HepG2 (cell line): ENCODE measurements at regions not wholly inside any gene's neighbourhood (a gene's known extent, or its start where the extent isn't known, plus 50 kb on each side); places are given as distances from the start of the nearest gene placed in this dataset.

Source experiments
- ATAC-seq: fragments of 200-7000 bp; cut with Tn5 transposase; 3 replicates; pipeline ENCODE4 v1.9.1; 2020; ENCODE audit warnings: mild to moderate bottlenecking, moderate library complexity
- BruUV-seq: library from RNA; stranded (reverse); fragments of 400-500 nt; replicated peaks from 2 replicates; lab custom pipeline; 2021; lab: Mats Ljungman, UMichigan
- CTCF ChIA-PET: fragments of 300-600 bp; formaldehyde crosslinking; extraction: SDS; loops from one replicate; lab custom pipeline; 2021; ENCODE audit warnings: low total read pairs, inconsistent platforms, low intra/inter-chr PET ratio; lab: Yijun Ruan, JAX
- POLR2A ChIA-PET: fragments of 350-600 bp; sonication (Branson Sonifier 250); formaldehyde crosslinking; loops from one replicate; lab custom pipeline; 2020; ENCODE audit warnings: antibody characterized with exemption, inconsistent platforms; lab: Yijun Ruan, JAX
- DNase-seq: peaks from one replicate; pipeline ENCODE4 v3.0.0-alpha.2; 2015; ENCODE audit warnings: low spot score
- FAIRE-seq: peaks from 3 replicates; lab custom pipeline; 2011; peaks lifted over from hg19 to GRCh38; lab: Jason Lieb, UNC
- H2AFZ ChIP-seq: one replicate; pipeline ENCODE4 v1.6.1; 2011; ENCODE audit warnings: low read length, inconsistent platforms
- H3K27ac ChIP-seq: fragments of 300-600 bp; 3 replicates; pipeline ENCODE4 v1.8.0; 2011; ENCODE audit warnings: mixed run types, mild to moderate bottlenecking, mixed read lengths, low read length, inconsistent platforms; ENCODE audit not compliant: insufficient read depth; ENCODE audit errors: extremely low read length
- H3K27me3 ChIP-seq, 2 experiments: fragments of 200-600 bp in 1 of 2; 2 replicates in 1 of 2; 3 replicates in 1 of 2; pipeline versions ENCODE4 v1.6.0 to v1.8.0; 2011; ENCODE audit warnings: low read length in 2 of 2, mild to moderate bottlenecking in 2 of 2, moderate library complexity in 2 of 2, inconsistent platforms in 1 of 2; ENCODE audit not compliant: insufficient read depth in 2 of 2, control insufficient read depth in 1 of 2
- H3K36me3 ChIP-seq, 2 experiments: fragments of 200-600 bp in 1 of 2; replicated peaks in 1 of 2; 2 replicates in 1 of 2; 3 replicates in 1 of 2; pipeline versions ENCODE4 v1.5.1 to v1.8.0; 2011; ENCODE audit warnings: low read length in 2 of 2, inconsistent platforms in 1 of 2; ENCODE audit not compliant: insufficient read depth in 2 of 2, control insufficient read depth in 1 of 2
- H3K4me1 ChIP-seq: 2 replicates; pipeline ENCODE4 v1.5.1; 2012; ENCODE audit warnings: low read length, inconsistent platforms; ENCODE audit not compliant: insufficient read depth
- H3K4me2 ChIP-seq: 2 replicates; pipeline ENCODE4 v1.6.0; 2011; ENCODE audit warnings: low read depth, low read length, inconsistent platforms
- H3K4me3 ChIP-seq, 3 experiments: fragments of 200-600 bp in 1 of 3; sonication (generic), shearing (Covaris generic) in 1 of 3; replicated peaks in 1 of 3; 2 replicates each; pipeline ENCODE4 v1.5.1; 2011 to 2016; ENCODE audit warnings: low read length in 3 of 3, inconsistent platforms in 2 of 3, low read depth in 2 of 3, mild to moderate bottlenecking in 2 of 3, control low read depth in 1 of 3, mixed read lengths in 1 of 3; ENCODE audit not compliant: insufficient read depth in 1 of 3
- H3K79me2 ChIP-seq: one replicate; pipeline ENCODE4 v1.6.1; 2011; ENCODE audit warnings: low read length, inconsistent platforms; ENCODE audit not compliant: insufficient read depth
- H3K9ac ChIP-seq: 2 replicates; pipeline ENCODE4 v1.6.0; 2011; ENCODE audit warnings: mild to moderate bottlenecking, low read depth, low read length, inconsistent platforms; ENCODE audit not compliant: insufficient read depth
- H3K9me3 ChIP-seq: 2 replicates; pipeline ENCODE4 v1.5.1; 2012; ENCODE audit warnings: mild to moderate bottlenecking, low read length
- H4K20me1 ChIP-seq: 2 replicates; pipeline ENCODE4 v1.6.0; 2011; ENCODE audit warnings: inconsistent platforms, mild to moderate bottlenecking, low read length, moderate library complexity; ENCODE audit not compliant: insufficient read depth
- ARID2 ChIP-seq: sonication (generic); formaldehyde crosslinking; IDR thresholded peaks from 2 replicates; pipeline ENCODE4 v1.8.1; 2022; ENCODE audit warnings: mild to moderate bottlenecking, missing genetic modification reagents, borderline replicate concordance
- HCFC1 ChIP-seq: fragments of 150-350 bp; IDR thresholded peaks from 2 replicates; pipeline ENCODE4 v1.6.1; 2014; ENCODE audit warnings: low read depth, low read length
- HDAC6 ChIP-seq: fragments of 200-600 bp; sonication (generic); IDR thresholded peaks from 2 replicates; pipeline ENCODE4 v1.7.0; 2017; ENCODE audit warnings: mild to moderate bottlenecking, antibody characterized with exemption, low read length, low read depth
- IKZF1 ChIP-seq: fragments of 450-650 bp; IDR thresholded peaks from 2 replicates; pipeline ENCODE4 v1.7.1; 2016
- KLF9 ChIP-seq: IDR thresholded peaks from 2 replicates; pipeline ENCODE4 v1.6.1; 2016; ENCODE audit warnings: low read depth
- RCOR2 ChIP-seq: IDR thresholded peaks from 2 replicates; pipeline ENCODE4 v1.6.1; 2016; ENCODE audit warnings: missing biosample characterization, missing genetic modification reagents
- SALL2 ChIP-seq: sonication (generic); formaldehyde crosslinking; IDR thresholded peaks from 2 replicates; pipeline ENCODE4 v1.8.1; 2023; ENCODE audit warnings: mild to moderate bottlenecking, missing genetic modification reagents, inconsistent platforms
- ZFP36 ChIP-seq: fragments of 150-350 bp; IDR thresholded peaks from 2 replicates; pipeline ENCODE4 v1.6.1; 2018; ENCODE audit warnings: borderline replicate concordance, low read length, low read depth; ENCODE audit not compliant: partially characterized antibody
- ZNF251 ChIP-seq: sonication (generic); formaldehyde crosslinking; IDR thresholded peaks from 2 replicates; pipeline ENCODE4 v1.9.0; 2021; ENCODE audit warnings: mild to moderate bottlenecking, missing genetic modification reagents
- ZNF678 ChIP-seq: sonication (generic); formaldehyde crosslinking; IDR thresholded peaks from 2 replicates; pipeline ENCODE4 v1.4.0; 2020; ENCODE audit warnings: mild to moderate bottlenecking, missing genetic modification reagents
- WGBS: methylation state at CpG from one replicate; pipeline ENCODE4 v1.1.6; 2017; ENCODE audit warnings: low lambda C conversion rate; 5-methylcytosine and 5-hydroxymethylcytosine counted together
- in situ Hi-C: cut with HindIII; loops from 2 replicates; pipeline ENCODE4 v1.10.0; 2017; ENCODE audit warnings: low pct_unique_long_range_greater_than_20kb; ENCODE audit not compliant: extremely low pct_ligation_motif_present
- intact Hi-C: fragments of 100-400 bp; cut with micrococcal nuclease; formaldehyde crosslinking; loops from one replicate; pipeline ENCODE4 v1.10.0; 2022; ENCODE audit not compliant: unreplicated experiment
- TF ChIP-seq, protein P1 (sequence below): sonication (generic); formaldehyde crosslinking; IDR thresholded peaks from 2 replicates; pipeline ENCODE4 v1.5.0; 2020; ENCODE audit warnings: mild to moderate bottlenecking, missing genetic modification reagents
- TF ChIP-seq, protein P2 (sequence below): conservative IDR thresholded peaks from 2 replicates; pipeline ENCODE4 v1.6.1; 2018; ENCODE audit warnings: missing genetic modification reagents
- TF ChIP-seq, protein P3 (sequence below): sonication (generic); formaldehyde crosslinking; IDR thresholded peaks from 2 replicates; pipeline ENCODE4 v1.5.1; 2020; ENCODE audit warnings: mild to moderate bottlenecking, missing genetic modification reagents, borderline replicate concordance
- TF ChIP-seq, protein P4 (sequence below): sonication (generic); formaldehyde crosslinking; conservative IDR thresholded peaks from 2 replicates; pipeline ENCODE4 v1.4.0; 2020; ENCODE audit warnings: mild to moderate bottlenecking, missing genetic modification reagents, moderate library complexity

DNA sequence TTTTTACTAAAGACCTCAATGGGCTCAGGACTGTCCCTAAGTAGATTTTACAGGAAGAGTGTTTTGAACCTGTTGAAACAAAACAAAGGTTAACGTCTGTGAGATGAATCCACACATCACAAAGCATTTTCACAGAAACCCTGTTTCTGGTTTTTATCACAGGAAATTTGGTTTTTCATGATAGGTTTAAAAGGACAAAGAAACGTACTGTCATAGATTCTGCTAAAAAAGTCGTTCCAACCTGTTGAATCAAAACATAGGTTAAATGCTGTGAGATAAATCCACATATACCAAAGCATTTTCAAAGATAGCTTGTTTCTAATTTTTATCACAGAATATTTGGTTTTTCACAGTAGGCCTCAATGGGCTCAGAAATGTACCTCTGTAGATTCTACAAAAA, 1531.0 kb downstream of the UQCRFS1 start:
- FAIRE-seq (no peak), ATAC-seq (no peak), DNase-seq (no peak)
- 0% methylated on average over 3 of the region's 3 CpGs for WGBS
- no peak overlapping the region for H3K9ac ChIP-seq
- no peaks in the 10 kb centered on the region for H4K20me1 ChIP-seq
- POLR2A ChIA-PET = no interaction called here
- no peaks in the 10 kb centered on the region for H3K36me3 ChIP-seq
- H2AFZ ChIP-seq = no peak overlapping the region
- no peaks in the 10 kb centered on the region for H3K27me3 ChIP-seq
- H3K4me3 ChIP-seq = no peak overlapping the region
- intact Hi-C loops (no loop called here), in situ Hi-C loops (no loop called here)
- no peak overlapping the region for H3K27ac ChIP-seq
- no TSS peak for BruUV-seq
- H3K4me1 ChIP-seq = no peaks in the 10 kb centered on the region
- no peaks in the 10 kb centered on the region for H3K79me2 ChIP-seq
- peaks cover 91% of the 10 kb centered on the region for H3K9me3 ChIP-seq
- H3K4me2 ChIP-seq = no peak overlapping the region
- CTCF ChIA-PET = no interaction called here
- no peak for TF ChIP-seq ZFP36
- no peak for TF ChIP-seq ZNF251
- TF ChIP-seq, protein P1, sequence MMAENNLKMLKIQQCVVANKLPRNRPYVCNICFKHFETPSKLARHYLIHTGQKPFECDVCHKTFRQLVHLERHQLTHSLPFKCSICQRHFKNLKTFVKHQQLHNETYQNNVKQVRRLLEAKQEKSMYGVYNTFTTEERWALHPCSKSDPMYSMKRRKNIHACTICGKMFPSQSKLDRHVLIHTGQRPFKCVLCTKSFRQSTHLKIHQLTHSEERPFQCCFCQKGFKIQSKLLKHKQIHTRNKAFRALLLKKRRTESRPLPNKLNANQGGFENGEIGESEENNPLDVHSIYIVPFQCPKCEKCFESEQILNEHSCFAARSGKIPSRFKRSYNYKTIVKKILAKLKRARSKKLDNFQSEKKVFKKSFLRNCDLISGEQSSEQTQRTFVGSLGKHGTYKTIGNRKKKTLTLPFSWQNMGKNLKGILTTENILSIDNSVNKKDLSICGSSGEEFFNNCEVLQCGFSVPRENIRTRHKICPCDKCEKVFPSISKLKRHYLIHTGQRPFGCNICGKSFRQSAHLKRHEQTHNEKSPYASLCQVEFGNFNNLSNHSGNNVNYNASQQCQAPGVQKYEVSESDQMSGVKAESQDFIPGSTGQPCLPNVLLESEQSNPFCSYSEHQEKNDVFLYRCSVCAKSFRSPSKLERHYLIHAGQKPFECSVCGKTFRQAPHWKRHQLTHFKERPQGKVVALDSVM (CRISPR knock-in tag) = no peak
- no peak for TF ChIP-seq IKZF1
- TF ChIP-seq SALL2 = no peak
- no peak for TF ChIP-seq KLF9 (CRISPR knock-in tag)
- no peak for TF ChIP-seq HDAC6
- no peak for TF ChIP-seq RCOR2
- TF ChIP-seq ARID2 (CRISPR knock-in tag) = no peak
- TF ChIP-seq, protein P2, sequence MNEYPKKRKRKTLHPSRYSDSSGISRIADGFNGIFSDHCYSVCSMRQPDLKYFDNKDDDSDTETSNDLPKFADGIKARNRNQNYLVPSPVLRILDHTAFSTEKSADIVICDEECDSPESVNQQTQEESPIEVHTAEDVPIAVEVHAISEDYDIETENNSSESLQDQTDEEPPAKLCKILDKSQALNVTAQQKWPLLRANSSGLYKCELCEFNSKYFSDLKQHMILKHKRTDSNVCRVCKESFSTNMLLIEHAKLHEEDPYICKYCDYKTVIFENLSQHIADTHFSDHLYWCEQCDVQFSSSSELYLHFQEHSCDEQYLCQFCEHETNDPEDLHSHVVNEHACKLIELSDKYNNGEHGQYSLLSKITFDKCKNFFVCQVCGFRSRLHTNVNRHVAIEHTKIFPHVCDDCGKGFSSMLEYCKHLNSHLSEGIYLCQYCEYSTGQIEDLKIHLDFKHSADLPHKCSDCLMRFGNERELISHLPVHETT (CRISPR knock-in tag) = no peak
- no peak for TF ChIP-seq ZNF678
- TF ChIP-seq, protein P3, sequence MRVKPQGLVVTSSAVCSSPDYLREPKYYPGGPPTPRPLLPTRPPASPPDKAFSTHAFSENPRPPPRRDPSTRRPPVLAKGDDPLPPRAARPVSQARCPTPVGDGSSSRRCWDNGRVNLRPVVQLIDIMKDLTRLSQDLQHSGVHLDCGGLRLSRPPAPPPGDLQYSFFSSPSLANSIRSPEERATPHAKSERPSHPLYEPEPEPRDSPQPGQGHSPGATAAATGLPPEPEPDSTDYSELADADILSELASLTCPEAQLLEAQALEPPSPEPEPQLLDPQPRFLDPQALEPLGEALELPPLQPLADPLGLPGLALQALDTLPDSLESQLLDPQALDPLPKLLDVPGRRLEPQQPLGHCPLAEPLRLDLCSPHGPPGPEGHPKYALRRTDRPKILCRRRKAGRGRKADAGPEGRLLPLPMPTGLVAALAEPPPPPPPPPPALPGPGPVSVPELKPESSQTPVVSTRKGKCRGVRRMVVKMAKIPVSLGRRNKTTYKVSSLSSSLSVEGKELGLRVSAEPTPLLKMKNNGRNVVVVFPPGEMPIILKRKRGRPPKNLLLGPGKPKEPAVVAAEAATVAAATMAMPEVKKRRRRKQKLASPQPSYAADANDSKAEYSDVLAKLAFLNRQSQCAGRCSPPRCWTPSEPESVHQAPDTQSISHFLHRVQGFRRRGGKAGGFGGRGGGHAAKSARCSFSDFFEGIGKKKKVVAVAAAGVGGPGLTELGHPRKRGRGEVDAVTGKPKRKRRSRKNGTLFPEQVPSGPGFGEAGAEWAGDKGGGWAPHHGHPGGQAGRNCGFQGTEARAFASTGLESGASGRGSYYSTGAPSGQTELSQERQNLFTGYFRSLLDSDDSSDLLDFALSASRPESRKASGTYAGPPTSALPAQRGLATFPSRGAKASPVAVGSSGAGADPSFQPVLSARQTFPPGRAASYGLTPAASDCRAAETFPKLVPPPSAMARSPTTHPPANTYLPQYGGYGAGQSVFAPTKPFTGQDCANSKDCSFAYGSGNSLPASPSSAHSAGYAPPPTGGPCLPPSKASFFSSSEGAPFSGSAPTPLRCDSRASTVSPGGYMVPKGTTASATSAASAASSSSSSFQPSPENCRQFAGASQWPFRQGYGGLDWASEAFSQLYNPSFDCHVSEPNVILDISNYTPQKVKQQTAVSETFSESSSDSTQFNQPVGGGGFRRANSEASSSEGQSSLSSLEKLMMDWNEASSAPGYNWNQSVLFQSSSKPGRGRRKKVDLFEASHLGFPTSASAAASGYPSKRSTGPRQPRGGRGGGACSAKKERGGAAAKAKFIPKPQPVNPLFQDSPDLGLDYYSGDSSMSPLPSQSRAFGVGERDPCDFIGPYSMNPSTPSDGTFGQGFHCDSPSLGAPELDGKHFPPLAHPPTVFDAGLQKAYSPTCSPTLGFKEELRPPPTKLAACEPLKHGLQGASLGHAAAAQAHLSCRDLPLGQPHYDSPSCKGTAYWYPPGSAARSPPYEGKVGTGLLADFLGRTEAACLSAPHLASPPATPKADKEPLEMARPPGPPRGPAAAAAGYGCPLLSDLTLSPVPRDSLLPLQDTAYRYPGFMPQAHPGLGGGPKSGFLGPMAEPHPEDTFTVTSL = no peak
- TF ChIP-seq HCFC1 = no peak
- TF ChIP-seq, protein P4, sequence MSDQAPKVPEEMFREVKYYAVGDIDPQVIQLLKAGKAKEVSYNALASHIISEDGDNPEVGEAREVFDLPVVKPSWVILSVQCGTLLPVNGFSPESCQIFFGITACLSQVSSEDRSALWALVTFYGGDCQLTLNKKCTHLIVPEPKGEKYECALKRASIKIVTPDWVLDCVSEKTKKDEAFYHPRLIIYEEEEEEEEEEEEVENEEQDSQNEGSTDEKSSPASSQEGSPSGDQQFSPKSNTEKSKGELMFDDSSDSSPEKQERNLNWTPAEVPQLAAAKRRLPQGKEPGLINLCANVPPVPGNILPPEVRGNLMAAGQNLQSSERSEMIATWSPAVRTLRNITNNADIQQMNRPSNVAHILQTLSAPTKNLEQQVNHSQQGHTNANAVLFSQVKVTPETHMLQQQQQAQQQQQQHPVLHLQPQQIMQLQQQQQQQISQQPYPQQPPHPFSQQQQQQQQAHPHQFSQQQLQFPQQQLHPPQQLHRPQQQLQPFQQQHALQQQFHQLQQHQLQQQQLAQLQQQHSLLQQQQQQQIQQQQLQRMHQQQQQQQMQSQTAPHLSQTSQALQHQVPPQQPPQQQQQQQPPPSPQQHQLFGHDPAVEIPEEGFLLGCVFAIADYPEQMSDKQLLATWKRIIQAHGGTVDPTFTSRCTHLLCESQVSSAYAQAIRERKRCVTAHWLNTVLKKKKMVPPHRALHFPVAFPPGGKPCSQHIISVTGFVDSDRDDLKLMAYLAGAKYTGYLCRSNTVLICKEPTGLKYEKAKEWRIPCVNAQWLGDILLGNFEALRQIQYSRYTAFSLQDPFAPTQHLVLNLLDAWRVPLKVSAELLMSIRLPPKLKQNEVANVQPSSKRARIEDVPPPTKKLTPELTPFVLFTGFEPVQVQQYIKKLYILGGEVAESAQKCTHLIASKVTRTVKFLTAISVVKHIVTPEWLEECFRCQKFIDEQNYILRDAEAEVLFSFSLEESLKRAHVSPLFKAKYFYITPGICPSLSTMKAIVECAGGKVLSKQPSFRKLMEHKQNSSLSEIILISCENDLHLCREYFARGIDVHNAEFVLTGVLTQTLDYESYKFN (CRISPR knock-in tag) = no peak
